SK-N-SH treated with all-trans-retinoic acid at 6 μM for 48 hours (cell line): ENCODE measurements at regions not wholly inside any gene's neighbourhood (a gene's known extent, or its start where the extent isn't known, plus 50 kb on each side); places are given as distances from the start of the nearest gene placed in this dataset.

Experiments
- ARNTL ChIP-seq: fragments of 450-650 bp; formaldehyde crosslinking; IDR thresholded peaks from 2 replicates; pipeline ENCODE4 v1.5.0; 2020; ENCODE audit warnings: low read depth, mild to moderate bottlenecking, moderate library complexity, borderline replicate concordance
- CSRNP3 ChIP-seq: fragments of 250-450 bp; sonication (Bioruptor Pico); IDR thresholded peaks from 2 replicates; pipeline ENCODE4 v1.5.1; 2021; ENCODE audit warnings: mild to moderate bottlenecking, moderate library complexity
- ESRRG ChIP-seq: fragments of 250-450 bp; sonication (Bioruptor Pico); IDR thresholded peaks from 2 replicates; pipeline ENCODE4 v1.6.1; 2021; ENCODE audit warnings: mild to moderate bottlenecking
- GLIS3 ChIP-seq: fragments of 250-450 bp; sonication (Bioruptor Pico); IDR thresholded peaks from 2 replicates; pipeline ENCODE4 v1.5.0; 2020; ENCODE audit warnings: mild to moderate bottlenecking, moderate library complexity
- PATZ1 ChIP-seq: fragments of 250-450 bp; sonication (Bioruptor Pico); IDR thresholded peaks from 2 replicates; pipeline ENCODE4 v1.8.0; 2020; ENCODE audit warnings: mild to moderate bottlenecking, moderate library complexity, borderline replicate concordance
- RARB ChIP-seq: fragments of 250-450 bp; sonication (Bioruptor Pico); IDR thresholded peaks from 2 replicates; pipeline ENCODE4 v1.8.0; 2021; ENCODE audit warnings: mild to moderate bottlenecking, moderate library complexity
- TCF4 ChIP-seq: fragments of 250-450 bp; sonication (Bioruptor Pico); IDR thresholded peaks from 2 replicates; pipeline ENCODE4 v1.8.0; 2021; ENCODE audit warnings: mild to moderate bottlenecking, moderate library complexity, borderline replicate concordance
- TOX ChIP-seq: fragments of 250-450 bp; sonication (Bioruptor Pico); IDR thresholded peaks from 2 replicates; pipeline ENCODE4 v1.8.0; 2021; ENCODE audit warnings: mild to moderate bottlenecking, moderate library complexity, borderline replicate concordance
- ZFP3 ChIP-seq: fragments of 250-450 bp; sonication (Bioruptor Pico); IDR thresholded peaks from 2 replicates; pipeline ENCODE4 v1.5.0; 2020; ENCODE audit warnings: mild to moderate bottlenecking, moderate library complexity
- ZNF565 ChIP-seq: fragments of 450-650 bp; formaldehyde crosslinking; conservative IDR thresholded peaks from 2 replicates; pipeline ENCODE4 v1.5.0; 2020; ENCODE audit warnings: low read depth, mild to moderate bottlenecking, moderate library complexity

GRCh38 chr20:9018346-9018745 lies 50.5 kb upstream of the PLCB4 start:
- no peak for TF ChIP-seq TCF4
- no peak for TF ChIP-seq ZFP3 (CRISPR knock-in tag)
- no peak for TF ChIP-seq TOX
- TF ChIP-seq GLIS3 (CRISPR knock-in tag) = no peak
- no peak for TF ChIP-seq ZNF565 (CRISPR knock-in tag)
- no peak for TF ChIP-seq PATZ1 (CRISPR knock-in tag)
- no peak for TF ChIP-seq ARNTL (CRISPR knock-in tag)
- no peak for TF ChIP-seq RARB
- TF ChIP-seq CSRNP3 = no peak
- no peak for TF ChIP-seq ESRRG (CRISPR knock-in tag)
